ENCODE measurements at regions not wholly inside any gene's neighbourhood (a gene's known extent, or its start where the extent isn't known, plus 50 kb on each side); places are given as distances from the start of the nearest gene placed in this dataset.
"Not testable (repeated sequence)": the region's sequence is repeated elsewhere in the genome, so short reads cannot be mapped to it uniquely, and the experiment has no call there.

DNA sequence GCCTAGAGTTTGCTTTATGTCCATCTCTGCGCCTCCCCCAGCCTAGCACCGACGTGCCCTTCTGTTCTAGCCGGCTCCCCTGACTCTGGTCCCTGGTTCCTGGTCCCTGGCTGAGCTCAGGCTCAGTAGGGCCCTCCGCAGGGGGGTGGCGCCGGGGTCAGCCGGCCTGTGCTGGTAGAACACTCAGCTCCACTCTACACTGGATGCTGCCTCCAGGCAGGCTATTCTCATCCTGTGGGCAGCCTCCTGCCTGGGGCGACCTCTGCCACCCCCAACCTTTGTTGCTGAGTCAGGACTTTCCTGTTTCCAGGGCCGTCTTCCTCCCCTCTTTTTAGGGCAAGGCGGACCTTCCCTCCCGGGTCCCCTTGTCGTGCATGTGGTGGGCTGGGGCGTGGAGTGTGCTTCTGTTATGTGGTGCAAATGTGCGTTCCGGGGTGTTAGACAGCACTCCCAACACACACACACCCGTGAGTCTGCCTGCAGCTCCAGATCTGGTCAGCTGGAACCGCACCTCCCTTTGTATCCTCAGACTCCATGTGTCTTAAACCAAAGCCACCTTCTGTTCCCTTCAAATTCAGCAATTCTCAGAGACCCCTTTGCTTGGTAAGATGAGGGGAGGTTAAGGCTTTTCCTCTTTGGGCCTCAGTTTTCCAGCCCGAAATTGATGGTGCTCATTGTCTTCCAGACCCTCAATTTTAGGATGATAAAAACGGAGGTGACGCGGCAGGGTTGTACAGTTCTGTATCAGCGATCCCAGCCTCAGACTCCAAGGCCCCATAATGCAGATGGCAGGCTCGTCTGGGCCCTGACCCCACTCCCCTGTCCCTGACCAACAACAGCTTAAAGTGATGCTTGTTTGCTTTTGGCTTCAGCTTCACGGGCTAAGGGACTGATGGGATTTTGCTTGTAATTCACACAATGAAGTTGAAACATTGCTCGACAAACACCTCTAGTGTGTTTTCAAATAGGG is 1327.9 kb downstream of the BRD1 start:
- TF ChIP-seq EZH2 (IDR thresholded peaks at IDR 0.05) (no peak), POLR2AphosphoS5 (IDR thresholded peaks at IDR 0.05; ENCODE audit: borderline replicate concordance, low read depth, low read length) (no peak), FOXP2 (optimal IDR thresholded peaks at IDR 0.05; ENCODE audit: control extremely low read depth, extremely low read length, insufficient read depth) (no peak)
- Histone ChIP-seq H3K36me3 (ENCODE audit: insufficient read depth, low read length) (no peaks in the 10 kb centered on the region), H3K4me3 (no peak overlapping the region), H3K9ac (ENCODE audit: insufficient read length) (no peak overlapping the region), H3K27ac (no peak overlapping the region), H3K9me3 (ENCODE audit: low read depth, low read length) (no peaks in the 10 kb centered on the region)
- DNase-seq (ENCODE audit: low read depth, low spot score): no peak

DNA sequence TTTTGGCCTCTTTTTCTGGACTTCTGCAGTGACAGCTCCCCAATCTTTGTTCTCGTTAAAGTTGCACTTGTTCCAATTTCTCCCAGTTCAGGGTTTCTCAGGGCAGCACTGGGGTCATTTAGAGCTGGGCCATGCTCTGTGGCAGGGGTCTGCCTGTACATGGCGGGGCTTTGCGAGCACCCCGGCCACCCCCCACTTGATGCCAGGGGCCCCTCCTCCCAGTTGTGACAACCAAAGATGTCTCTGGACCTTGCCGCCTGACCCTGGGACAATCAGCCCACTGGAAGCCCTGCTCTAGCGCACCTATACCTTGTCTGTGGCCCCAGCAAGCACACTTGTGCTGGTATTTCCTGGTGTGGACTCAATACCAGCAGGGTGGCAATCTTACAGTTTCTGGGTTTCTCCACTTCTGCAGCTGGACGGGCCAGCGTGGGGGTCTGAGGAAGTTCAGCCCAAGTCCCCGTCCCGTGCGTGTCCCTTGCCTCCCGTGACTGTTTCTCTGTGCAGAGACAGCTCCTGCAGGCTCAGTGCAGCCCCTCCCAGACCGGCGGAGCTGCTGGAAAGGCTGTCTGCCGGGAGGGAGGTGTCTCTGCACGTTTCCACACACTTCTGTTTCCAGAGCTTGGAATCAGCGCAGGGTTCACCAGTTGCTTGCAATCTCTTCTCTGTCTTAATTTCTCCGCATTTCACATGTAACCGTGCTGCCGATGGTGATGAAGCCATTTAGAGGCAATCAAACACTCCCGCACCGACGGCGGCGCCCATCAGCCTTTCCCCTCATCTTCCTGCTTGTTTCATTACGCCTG is 1328.9 kb downstream of the BRD1 start:
- no peak for DNase-seq (ENCODE audit: low read depth, low spot score)
- Histone ChIP-seq H3K27ac (no peak overlapping the region), H3K4me3 (no peak overlapping the region), H3K9ac (ENCODE audit: insufficient read length) (no peak overlapping the region), H3K36me3 (ENCODE audit: insufficient read depth, low read length) (no peaks in the 10 kb centered on the region), H3K9me3 (ENCODE audit: low read depth, low read length) (no peaks in the 10 kb centered on the region)
- TF ChIP-seq EZH2 (IDR thresholded peaks at IDR 0.05) (no peak), POLR2AphosphoS5 (IDR thresholded peaks at IDR 0.05; ENCODE audit: borderline replicate concordance, low read depth, low read length) (no peak), FOXP2 (optimal IDR thresholded peaks at IDR 0.05; ENCODE audit: control extremely low read depth, extremely low read length, insufficient read depth) (no peak)

DNA sequence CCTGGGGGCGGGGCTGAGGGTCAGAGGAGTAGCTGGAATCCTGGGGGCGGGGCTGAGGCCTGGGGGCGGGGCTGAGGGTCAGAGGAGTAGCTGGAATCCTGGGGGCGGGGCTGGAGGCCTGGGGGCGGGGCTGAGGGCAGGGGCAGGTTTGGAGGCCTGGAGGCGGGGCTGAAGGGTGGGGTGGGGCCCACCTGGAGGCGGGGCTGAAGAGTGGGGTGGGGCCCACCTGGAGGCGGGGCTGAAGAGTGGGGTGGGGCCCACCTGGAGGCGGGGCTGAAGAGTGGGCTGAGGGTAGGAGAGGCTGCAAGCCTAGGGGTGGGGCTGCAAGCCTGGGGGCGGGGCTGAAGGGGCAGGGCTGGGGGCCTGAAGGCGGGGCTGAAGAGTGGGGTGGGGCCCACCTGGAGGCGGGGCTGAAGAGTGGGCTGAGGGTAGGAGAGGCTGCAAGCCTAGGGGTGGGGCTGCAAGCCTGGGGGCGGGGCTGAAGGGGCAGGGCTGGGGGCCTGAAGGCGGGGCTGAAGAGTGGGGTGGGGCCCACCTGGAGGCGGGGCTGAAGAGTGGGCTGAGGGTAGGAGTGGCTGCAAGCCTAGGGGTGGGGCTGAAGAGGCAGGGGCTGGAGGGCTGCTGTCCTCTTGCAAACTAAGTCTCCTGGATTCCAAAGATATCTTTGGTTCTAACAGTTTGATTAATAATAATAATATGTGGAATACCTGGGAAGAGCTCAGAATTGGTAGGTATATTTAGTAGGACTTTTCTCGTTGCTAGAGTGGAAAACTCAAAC is 1329.7 kb downstream of the BRD1 start:
- not testable (repeated sequence) for H3K27ac ChIP-seq; H3K36me3 ChIP-seq (ENCODE audit: insufficient read depth, low read length); H3K9ac ChIP-seq (ENCODE audit: insufficient read length); DNase-seq (ENCODE audit: low read depth, low spot score); H3K9me3 ChIP-seq (ENCODE audit: low read depth, low read length); H3K4me3 ChIP-seq

DNA sequence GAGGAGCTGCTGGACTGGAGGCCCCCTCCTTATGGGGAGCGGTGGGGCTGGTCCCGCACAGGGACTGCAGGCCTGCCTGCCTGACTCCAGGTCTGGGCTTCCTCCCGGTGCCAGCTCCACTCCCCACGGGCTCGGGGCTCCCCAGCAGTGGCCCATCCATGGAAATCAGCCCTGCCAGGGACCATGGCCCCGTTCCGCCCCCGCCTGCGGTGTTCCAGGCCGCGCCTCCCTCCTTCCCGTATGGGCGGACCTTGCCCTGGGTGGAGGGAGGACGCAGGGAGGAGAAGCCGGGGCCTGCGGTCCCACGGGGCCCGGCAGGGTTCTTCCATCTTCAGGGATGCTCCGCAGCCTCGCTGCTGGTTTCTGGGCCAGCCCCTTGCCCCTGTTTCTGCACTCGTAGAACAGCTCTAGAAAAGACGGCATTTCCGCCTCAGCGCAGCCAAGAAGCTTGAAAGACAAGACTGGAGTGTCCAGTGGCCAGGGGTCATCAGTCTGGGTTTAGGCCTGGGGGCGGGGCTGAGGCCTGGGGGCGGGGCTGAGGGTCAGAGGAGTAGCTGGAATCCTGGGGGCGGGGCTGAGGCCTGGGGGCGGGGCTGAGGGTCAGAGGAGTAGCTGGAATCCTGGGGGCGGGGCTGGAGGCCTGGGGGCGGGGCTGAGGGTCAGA is 1330.6 kb downstream of the BRD1 start:
- 0 out of 2 replicates have a peak overlapping the region, but pooled peaks have one; percentile 50 for H3K27ac ChIP-seq
- H3K9me3 ChIP-seq (ENCODE audit: low read depth, low read length): no peaks in the 10 kb centered on the region
- TF ChIP-seq EZH2 (IDR thresholded peaks at IDR 0.05) (no peak), POLR2AphosphoS5 (IDR thresholded peaks at IDR 0.05; ENCODE audit: borderline replicate concordance, low read depth, low read length) (no peak), FOXP2 (optimal IDR thresholded peaks at IDR 0.05; ENCODE audit: control extremely low read depth, extremely low read length, insufficient read depth) (no peak)
- no peaks in the 10 kb centered on the region for H3K36me3 ChIP-seq (ENCODE audit: insufficient read depth, low read length)
- DNase-seq (ENCODE audit: low read depth, low spot score): no peak
- H3K4me3 ChIP-seq: no peak overlapping the region
- H3K9ac ChIP-seq (ENCODE audit: insufficient read length): no peak overlapping the region

DNA sequence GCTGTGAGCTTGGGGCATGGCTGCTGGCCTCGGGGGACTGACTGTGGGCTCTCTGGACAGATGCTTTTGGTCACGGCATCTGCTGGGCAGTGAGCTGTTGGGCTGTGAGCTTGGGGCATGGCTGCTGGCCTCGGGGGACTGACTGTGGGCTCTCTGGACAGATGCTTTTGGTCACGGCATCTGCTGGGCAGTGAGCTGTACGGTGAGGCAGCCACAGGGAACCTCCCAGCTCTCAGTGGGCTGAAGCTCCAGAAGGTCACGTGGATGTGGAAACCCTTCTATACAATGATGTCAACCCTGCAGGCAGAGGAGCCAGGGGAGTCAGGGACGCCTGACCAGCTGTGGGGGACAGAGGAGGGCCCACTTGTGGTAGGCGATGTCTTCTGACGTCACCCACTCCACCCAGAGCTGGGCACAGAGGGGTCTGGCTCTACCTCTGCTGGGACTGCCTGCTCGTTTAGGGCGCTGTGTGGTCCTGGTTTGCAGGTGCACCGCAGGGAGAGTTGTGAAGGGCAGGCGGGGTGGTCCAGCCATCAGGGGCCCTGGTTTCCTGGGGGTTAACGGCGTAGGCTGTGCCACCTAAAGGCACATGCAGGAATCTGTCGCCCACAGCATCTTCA is 1331.3 kb downstream of the BRD1 start:
- Histone ChIP-seq H3K9me3 (ENCODE audit: low read depth, low read length) (no peaks in the 10 kb centered on the region), H3K4me3 (no peak overlapping the region), H3K27ac (0 out of 2 replicates have a peak overlapping the region, but pooled peaks have one; percentile 50), H3K9ac (ENCODE audit: insufficient read length) (no peak overlapping the region), H3K36me3 (ENCODE audit: insufficient read depth, low read length) (no peaks in the 10 kb centered on the region)
- no peak for DNase-seq (ENCODE audit: low read depth, low spot score)
- TF ChIP-seq EZH2 (IDR thresholded peaks at IDR 0.05): no peak
- TF ChIP-seq FOXP2 (optimal IDR thresholded peaks at IDR 0.05; ENCODE audit: control extremely low read depth, extremely low read length, insufficient read depth): no peak
- no peak for TF ChIP-seq POLR2AphosphoS5 (IDR thresholded peaks at IDR 0.05; ENCODE audit: borderline replicate concordance, low read depth, low read length)

DNA sequence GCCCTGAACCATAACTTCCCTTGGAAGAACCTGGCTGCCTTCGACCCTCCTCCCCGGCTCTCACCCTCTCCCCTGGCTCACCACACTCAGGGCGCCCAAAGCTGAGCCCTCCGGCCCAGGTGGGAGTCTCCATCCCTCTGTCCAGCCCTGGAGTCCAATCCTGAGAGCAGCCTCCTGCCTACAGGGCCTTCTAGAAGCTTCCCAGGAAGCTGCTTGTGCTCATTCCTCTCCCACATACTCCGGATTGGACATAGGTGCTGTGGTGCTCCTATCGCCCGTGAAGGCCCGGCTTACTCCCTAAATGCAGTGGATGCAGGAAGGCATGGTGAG is 1332.0 kb downstream of the BRD1 start:
- Histone ChIP-seq H3K4me3 (no peak overlapping the region), H3K9ac (ENCODE audit: insufficient read length) (no peak overlapping the region), H3K9me3 (ENCODE audit: low read depth, low read length) (no peaks in the 10 kb centered on the region), H3K36me3 (ENCODE audit: insufficient read depth, low read length) (no peaks in the 10 kb centered on the region), H3K27ac (no peak overlapping the region)
- no peak for DNase-seq (ENCODE audit: low read depth, low spot score)
- no peak for TF ChIP-seq FOXP2 (optimal IDR thresholded peaks at IDR 0.05; ENCODE audit: control extremely low read depth, extremely low read length, insufficient read depth)
- no peak for TF ChIP-seq POLR2AphosphoS5 (IDR thresholded peaks at IDR 0.05; ENCODE audit: borderline replicate concordance, low read depth, low read length)
- TF ChIP-seq EZH2 (IDR thresholded peaks at IDR 0.05): no peak

DNA sequence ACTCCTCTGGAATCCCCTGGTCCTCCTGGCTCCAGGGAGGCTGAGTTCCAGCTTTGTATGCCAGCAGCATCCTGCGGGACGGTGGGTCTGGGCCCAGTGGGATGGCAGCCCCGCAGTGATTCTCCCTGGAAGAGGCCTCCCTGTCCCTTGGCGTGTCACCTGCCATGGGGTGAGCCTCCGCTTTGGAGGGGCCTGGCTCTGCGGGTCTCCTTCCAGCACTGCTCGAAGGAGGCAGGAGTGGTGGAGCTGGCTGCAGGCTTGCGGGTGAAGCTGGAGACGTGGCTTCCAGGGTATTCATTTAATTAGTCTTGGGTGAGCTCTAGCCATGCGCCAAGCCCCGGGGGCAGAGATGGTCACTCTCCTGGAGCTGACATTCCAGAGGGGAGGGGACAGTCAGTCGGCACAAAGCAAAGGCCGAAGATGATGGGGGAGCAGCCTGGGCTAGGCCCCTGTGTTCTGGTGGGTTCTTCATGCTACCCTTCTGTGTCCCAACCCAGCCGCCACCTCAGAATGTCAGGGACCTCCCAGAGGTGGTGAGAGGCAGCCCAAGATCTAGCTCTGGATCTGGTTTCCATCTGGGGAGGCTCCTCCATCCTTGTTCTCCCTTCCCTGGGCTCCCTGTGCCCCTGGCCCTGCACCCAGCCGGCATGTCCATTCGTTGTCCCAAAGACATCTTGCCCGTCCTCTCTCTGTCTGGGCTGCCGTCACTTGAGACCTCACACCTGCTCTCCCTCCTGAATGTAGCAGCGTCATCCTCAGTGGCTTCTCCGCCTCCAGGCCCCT is 1332.5 kb downstream of the BRD1 start:
- Histone ChIP-seq H3K9me3 (ENCODE audit: low read depth, low read length) (no peaks in the 10 kb centered on the region), H3K9ac (ENCODE audit: insufficient read length) (no peak overlapping the region), H3K27ac (peak overlapping the region; percentile 64; the same call in 1 of the 2 replicates), H3K36me3 (ENCODE audit: insufficient read depth, low read length) (no peaks in the 10 kb centered on the region), H3K4me3 (no peak overlapping the region)
- DNase-seq (ENCODE audit: low read depth, low spot score): no peak
- no peak for TF ChIP-seq EZH2 (IDR thresholded peaks at IDR 0.05)
- no peak for TF ChIP-seq POLR2AphosphoS5 (IDR thresholded peaks at IDR 0.05; ENCODE audit: borderline replicate concordance, low read depth, low read length)
- no peak for TF ChIP-seq FOXP2 (optimal IDR thresholded peaks at IDR 0.05; ENCODE audit: control extremely low read depth, extremely low read length, insufficient read depth)
